ENCODE measurements at regions not wholly inside any gene's neighbourhood (a gene's known extent, or its start where the extent isn't known, plus 50 kb on each side); places are given as distances from the start of the nearest gene placed in this dataset.

- no peak for ATAC-seq
- intact Hi-C loops (cut with DNase I) = no loop called here
- DNase-seq (ENCODE audit: low spot score) = no peak
These were observed 455.6 kb upstream of the ANKRD30A start for GRCh38 chr10:36669615-36670352.

- DNase-seq (ENCODE audit: low spot score) = no peak
- intact Hi-C loops (cut with DNase I) = no loop called here
- no peak for ATAC-seq
These were observed 458.9 kb upstream of the ANKRD30A start for GRCh38 chr10:36666451-36666850.

- ATAC-seq = no peak
- no peak for DNase-seq (ENCODE audit: low spot score)
- intact Hi-C loops (cut with DNase I) = no loop called here
These were observed 462.8 kb upstream of the ANKRD30A start for GRCh38 chr10:36662571-36662970.

- intact Hi-C loops (cut with DNase I) = no loop called here
- ATAC-seq (no peak), DNase-seq (ENCODE audit: low spot score) (no peak)
These were observed 475.1 kb upstream of the ANKRD30A start for GRCh38 chr10:36650274-36650673.

- DNase-seq (ENCODE audit: low spot score) = no peak
- ATAC-seq = no peak
- intact Hi-C loops (cut with DNase I) = no loop called here
These were observed 477.9 kb upstream of the ANKRD30A start for GRCh38 chr10:36647540-36647939.

- DNase-seq (ENCODE audit: low spot score) = no peak
- ATAC-seq = no peak
- intact Hi-C loops (cut with DNase I) = no loop called here
These were observed 484.8 kb upstream of the ANKRD30A start for GRCh38 chr10:36640626-36641025.

GRCh38 chr10:36638462-36639155 is 486.8 kb upstream of the ANKRD30A start:
- DNase-seq (ENCODE audit: low spot score) = no peak
- intact Hi-C loops (cut with DNase I) = no loop called here
- ATAC-seq = no peak

- intact Hi-C loops (cut with DNase I) = no loop called here
- DNase-seq (ENCODE audit: low spot score) = no peak
- no peak for ATAC-seq
These were observed 488.5 kb upstream of the ANKRD30A start for GRCh38 chr10:36636879-36637278.

- ATAC-seq = no peak
- intact Hi-C loops (cut with DNase I) = no loop called here
- no peak for DNase-seq (ENCODE audit: low spot score)
These were observed 489.0 kb upstream of the ANKRD30A start for GRCh38 chr10:36636285-36636839.

GRCh38 chr10:36634916-36635315 is 490.5 kb upstream of the ANKRD30A start:
- DNase-seq (ENCODE audit: low spot score) (no peak), ATAC-seq (no peak)
- intact Hi-C loops (cut with DNase I) = no loop called here

GRCh38 chr10:36630267-36630666 is 495.1 kb upstream of the ANKRD30A start:
- ATAC-seq (no peak), DNase-seq (ENCODE audit: low spot score) (no peak)
- intact Hi-C loops (cut with DNase I) = no loop called here

- no peak for ATAC-seq
- intact Hi-C loops (cut with DNase I) = no loop called here
- DNase-seq (ENCODE audit: low spot score) = no peak
These were observed 495.9 kb upstream of the ANKRD30A start for GRCh38 chr10:36629476-36629875.

- ATAC-seq (no peak), DNase-seq (ENCODE audit: low spot score) (no peak)
- intact Hi-C loops (cut with DNase I) = no loop called here
These were observed 500.8 kb upstream of the ANKRD30A start for GRCh38 chr10:36624551-36625100.

GRCh38 chr10:36621346-36621745 is 504.1 kb upstream of the ANKRD30A start:
- no peak for ATAC-seq
- no peak for DNase-seq (ENCODE audit: low spot score)
- intact Hi-C loops (cut with DNase I) = no loop called here

GRCh38 chr10:36612436-36612835 is 513.0 kb upstream of the ANKRD30A start:
- DNase-seq (ENCODE audit: low spot score) = no peak
- intact Hi-C loops (cut with DNase I) = no loop called here
- no peak for ATAC-seq

- DNase-seq (ENCODE audit: low spot score) (no peak), ATAC-seq (no peak)
- intact Hi-C loops (cut with DNase I) = no loop called here
These were observed 516.5 kb upstream of the ANKRD30A start for GRCh38 chr10:36608866-36609265.

GRCh38 chr10:36608251-36608650 is 517.1 kb upstream of the ANKRD30A start:
- DNase-seq (ENCODE audit: low spot score) = no peak
- no peak for ATAC-seq
- intact Hi-C loops (cut with DNase I) = no loop called here

GRCh38 chr10:36606234-36606839 is 519.1 kb upstream of the ANKRD30A start:
- DNase-seq (ENCODE audit: low spot score) = no peak
- intact Hi-C loops (cut with DNase I) = no loop called here
- ATAC-seq = no peak

GRCh38 chr10:36604316-36604715 is 521.1 kb upstream of the ANKRD30A start:
- intact Hi-C loops (cut with DNase I) = no loop called here
- no peak for ATAC-seq

GRCh38 chr10:36603688-36604087 is 521.7 kb upstream of the ANKRD30A start:
- ATAC-seq = no peak
- intact Hi-C loops (cut with DNase I) = no loop called here
- DNase-seq (ENCODE audit: low spot score) = no peak

More at GRCh38 chr10:36604316-36604715, 521.1 kb upstream of the ANKRD30A start:
- DNase-seq (ENCODE audit: low spot score) = no peak

All from sciatic nerve (tissue), 2 donors.